B cell (primary cell): ENCODE measurements at regions not wholly inside any gene's neighbourhood (a gene's known extent, or its start where the extent isn't known, plus 50 kb on each side); places are given as distances from the start of the nearest gene placed in this dataset.

ENCODE experiments used
- ATAC-seq: fragments of 200-7000 bp; cut with Tn5 transposase; one replicate; pipeline ENCODE4 v1.10.0; 2021; ENCODE audit warnings: low read depth, mild to moderate bottlenecking, moderate number of reproducible peaks, moderate library complexity
- CTCF ChIA-PET: fragments of 350-600 bp; sonication (Branson Sonifier 250); formaldehyde crosslinking; loops from one replicate; lab custom pipeline; 2021; ENCODE audit warnings: antibody characterized with exemption, inconsistent platforms; lab: Charles Lee
- POLR2A ChIA-PET: fragments of 350-600 bp; sonication (Branson Sonifier 250); formaldehyde crosslinking; loops from one replicate; lab custom pipeline; 2021; ENCODE audit warnings: antibody characterized with exemption; lab: Charles Lee
- DNase-seq: peaks from one replicate; pipeline ENCODE4 v3.0.0; 2013
- H2AFZ ChIP-seq: 2 replicates; pipeline ENCODE4 v1.6.1; 2012; ENCODE audit warnings: mild to moderate bottlenecking, low read depth, low read length; ENCODE audit not compliant: insufficient read depth, poor library complexity, severe bottlenecking
- H3K27ac ChIP-seq, 2 donors: 1 replicate in 1 of 2; 2 replicates in 1 of 2; pipeline ENCODE4 v1.5.1; 2012 to 2013; ENCODE audit warnings: low read length in 2 of 2, mild to moderate bottlenecking in 2 of 2, moderate library complexity in 1 of 2
- H3K27me3 ChIP-seq, 4 experiments: fragments of 200-600 bp in 1 of 4; sonication (generic) in 1 of 4; replicated peaks in 1 of 4; 1 replicate in 2 of 4; 2 replicates in 2 of 4; pipeline versions ENCODE4 v1.6.1 to v1.7.0; 2013 to 2016; ENCODE audit warnings: low read length in 3 of 4, mild to moderate bottlenecking in 2 of 4, mixed read lengths in 1 of 4, moderate library complexity in 1 of 4; ENCODE audit not compliant: insufficient read depth in 4 of 4, control insufficient read depth in 3 of 4; ENCODE audit errors: control extremely low read depth in 1 of 4
- H3K36me3 ChIP-seq, 2 experiments: replicated peaks in 1 of 2; 1 replicate in 1 of 2; 2 replicates in 1 of 2; pipeline versions ENCODE4 v1.6.1 to v1.7.1; 2013; ENCODE audit warnings: low read length in 1 of 2; ENCODE audit not compliant: insufficient read depth in 2 of 2, control insufficient read depth in 1 of 2; ENCODE audit errors: control extremely low read depth in 1 of 2, extremely low read depth in 1 of 2
- H3K4me1 ChIP-seq, 2 donors: fragments of 200-600 bp in 1 of 2; sonication (generic) in 1 of 2; 1 replicate in 1 of 2; 2 replicates in 1 of 2; pipeline versions ENCODE4 v1.5.1 to v1.6.1; 2013 to 2017; ENCODE audit warnings: low read length in 2 of 2; ENCODE audit not compliant: control insufficient read depth in 2 of 2, insufficient read depth in 2 of 2
- H3K4me2 ChIP-seq: replicated peaks from 2 replicates; pipeline ENCODE3; 2012; ENCODE audit warnings: mild to moderate bottlenecking, low read depth, low read length; ENCODE audit not compliant: poor library complexity, severe bottlenecking
- H3K4me3 ChIP-seq, 5 experiments: fragments of 200-600 bp in 1 of 5; sonication (generic) in 1 of 5; 1 replicate in 3 of 5; 2 replicates in 2 of 5; pipeline versions ENCODE4 v1.5.1 to v1.7.0; 2011 to 2016; ENCODE audit warnings: low read length in 4 of 5, mild to moderate bottlenecking in 4 of 5, low read depth in 2 of 5, control low read depth in 1 of 5, moderate library complexity in 1 of 5; ENCODE audit not compliant: insufficient read depth in 1 of 5; ENCODE audit errors: control extremely low read depth in 1 of 5, extremely low read depth in 1 of 5
- H3K79me2 ChIP-seq: fragments of 200-600 bp; sonication (generic); one replicate; pipeline ENCODE4 v1.6.0; 2016; ENCODE audit warnings: low read length; ENCODE audit not compliant: control insufficient read depth, insufficient read depth
- H3K9ac ChIP-seq: fragments of 200-600 bp; sonication (generic); 2 replicates; pipeline ENCODE4 v1.6.1; 2017; ENCODE audit warnings: mild to moderate bottlenecking, low read length, moderate library complexity
- H3K9me3 ChIP-seq, 3 donors: one replicate each; pipeline versions ENCODE4 v1.6.1 to v1.7.1; 2013; ENCODE audit warnings: low read length in 2 of 3; ENCODE audit not compliant: control insufficient read depth in 2 of 3, insufficient read depth in 1 of 3; ENCODE audit errors: control extremely low read depth in 1 of 3
- H4K20me1 ChIP-seq: 2 replicates; pipeline ENCODE4 v1.6.0; 2012; ENCODE audit warnings: mild to moderate bottlenecking, low read length; ENCODE audit not compliant: insufficient read depth, control insufficient read depth, poor library complexity, severe bottlenecking
- H3K27ac Mint-ChIP-seq: one replicate; pipeline ENCODE4 v1.8.0; 2021; ENCODE audit warnings: mixed read lengths
- H3K27me3 Mint-ChIP-seq: one replicate; pipeline ENCODE4 v1.8.0; 2021; ENCODE audit warnings: mixed read lengths
- H3K4me1 Mint-ChIP-seq: one replicate; pipeline ENCODE4 v1.8.0; 2021; ENCODE audit warnings: mixed read lengths
- H3K4me3 Mint-ChIP-seq: one replicate; pipeline ENCODE4 v1.8.0; 2021; ENCODE audit warnings: mixed read lengths
- H3K9me3 Mint-ChIP-seq: one replicate; pipeline ENCODE4 v1.8.0; 2022; ENCODE audit warnings: mixed read lengths; ENCODE audit not compliant: insufficient read depth
- CTCF ChIP-seq: fragments of 200-600 bp; IDR thresholded peaks from one replicate; pipeline ENCODE4 v1.8.0; 2022; ENCODE audit warnings: antibody characterized with exemption, mild to moderate bottlenecking
- EZH2 ChIP-seq: IDR thresholded peaks from 2 replicates; pipeline ENCODE4 v1.6.1; 2012; ENCODE audit warnings: borderline replicate concordance, low read depth, mild to moderate bottlenecking, moderate library complexity, low read length; ENCODE audit not compliant: insufficient read depth, poor library complexity, severe bottlenecking
- WGBS: methylation state at CpG from one replicate; pipeline ENCODE4 v1.1.5; 2013; ENCODE audit warnings: missing lambda C conversion rate; ENCODE audit not compliant: insufficient coverage; 5-methylcytosine and 5-hydroxymethylcytosine counted together
- intact Hi-C: fragments of 100-400 bp; cut with micrococcal nuclease; formaldehyde crosslinking; loops from one replicate; pipeline ENCODE4 v1.10.0; 2022

GRCh38 chr13:105144936-105145335 is 1390.5 kb downstream of the EFNB2 start:
- Mint-ChIP-seq H3K27me3 (no peaks in the 10 kb centered on the region), H3K4me3 (no peak overlapping the region), H3K9me3 (no peaks in the 10 kb centered on the region), H3K27ac (no peak overlapping the region), H3K4me1 (peaks cover 5% of the 10 kb centered on the region)
- no peak overlapping the region for H3K4me3 ChIP-seq
- H3K79me2 ChIP-seq: no peaks in the 10 kb centered on the region
- H3K4me1 ChIP-seq: peaks cover 3 to 4% of the 10 kb centered on the region in 2 donors
- H3K9me3 ChIP-seq: no peaks in the 10 kb centered on the region
- 93% methylated on average over 3 of the region's 3 CpGs for WGBS
- H3K4me2 ChIP-seq: no peak overlapping the region
- no peak for ATAC-seq
- intact Hi-C loops: no loop called here
- no peaks in the 10 kb centered on the region for H3K27me3 ChIP-seq
- H3K36me3 ChIP-seq: no peaks in the 10 kb centered on the region
- POLR2A ChIA-PET: no interaction called here
- H3K9ac ChIP-seq: no peak overlapping the region
- CTCF ChIA-PET: interaction anchor here (1.3 kb wide), 1 partner anchor 14 kb away, joined by 3 read pairs; no protein-coding TSS in a partner anchor
- DNase-seq: no peak
- no peaks in the 10 kb centered on the region for H4K20me1 ChIP-seq
- TF ChIP-seq CTCF (no peak), EZH2 (no peak)
- H2AFZ ChIP-seq: no peak overlapping the region
- no peak overlapping the region for H3K27ac ChIP-seq

- peaks cover 14% of the 10 kb centered on the region for H3K4me1 Mint-ChIP-seq
- H3K9me3 Mint-ChIP-seq: no peaks in the 10 kb centered on the region
- no peaks in the 10 kb centered on the region for H3K36me3 ChIP-seq
- CTCF ChIA-PET: interaction anchor here (1.3 kb wide), 1 partner anchor 13 kb away, joined by 3 read pairs; no protein-coding TSS in a partner anchor
- no peak overlapping the region for H3K27ac ChIP-seq
- intact Hi-C loops: no loop called here
- H3K9me3 ChIP-seq: no peaks in the 10 kb centered on the region
- WGBS: 100% methylated on average over 3 of the region's 3 CpGs
- no peaks in the 10 kb centered on the region for H3K27me3 ChIP-seq
- no peaks in the 10 kb centered on the region for H3K79me2 ChIP-seq
- no peak overlapping the region for H2AFZ ChIP-seq
- no peak overlapping the region for H3K27ac Mint-ChIP-seq
- POLR2A ChIA-PET: no interaction called here
- H3K4me1 ChIP-seq: peaks cover 8 to 9% of the 10 kb centered on the region in 2 donors
- DNase-seq (no peak), ATAC-seq (no peak)
- no peak overlapping the region for H3K4me3 ChIP-seq
- no peak overlapping the region for H3K4me2 ChIP-seq
- no peak overlapping the region for H3K9ac ChIP-seq
- no peaks in the 10 kb centered on the region for H3K27me3 Mint-ChIP-seq
- H4K20me1 ChIP-seq: no peaks in the 10 kb centered on the region
- TF ChIP-seq CTCF (no peak), EZH2 (no peak)
- no peak overlapping the region for H3K4me3 Mint-ChIP-seq
These were observed 1391.4 kb downstream of the EFNB2 start for GRCh38 chr13:105144020-105144419.
